ENCODE measurements at regions not wholly inside any gene's neighbourhood (a gene's known extent, or its start where the extent isn't known, plus 50 kb on each side); places are given as distances from the start of the nearest gene placed in this dataset.

DNA sequence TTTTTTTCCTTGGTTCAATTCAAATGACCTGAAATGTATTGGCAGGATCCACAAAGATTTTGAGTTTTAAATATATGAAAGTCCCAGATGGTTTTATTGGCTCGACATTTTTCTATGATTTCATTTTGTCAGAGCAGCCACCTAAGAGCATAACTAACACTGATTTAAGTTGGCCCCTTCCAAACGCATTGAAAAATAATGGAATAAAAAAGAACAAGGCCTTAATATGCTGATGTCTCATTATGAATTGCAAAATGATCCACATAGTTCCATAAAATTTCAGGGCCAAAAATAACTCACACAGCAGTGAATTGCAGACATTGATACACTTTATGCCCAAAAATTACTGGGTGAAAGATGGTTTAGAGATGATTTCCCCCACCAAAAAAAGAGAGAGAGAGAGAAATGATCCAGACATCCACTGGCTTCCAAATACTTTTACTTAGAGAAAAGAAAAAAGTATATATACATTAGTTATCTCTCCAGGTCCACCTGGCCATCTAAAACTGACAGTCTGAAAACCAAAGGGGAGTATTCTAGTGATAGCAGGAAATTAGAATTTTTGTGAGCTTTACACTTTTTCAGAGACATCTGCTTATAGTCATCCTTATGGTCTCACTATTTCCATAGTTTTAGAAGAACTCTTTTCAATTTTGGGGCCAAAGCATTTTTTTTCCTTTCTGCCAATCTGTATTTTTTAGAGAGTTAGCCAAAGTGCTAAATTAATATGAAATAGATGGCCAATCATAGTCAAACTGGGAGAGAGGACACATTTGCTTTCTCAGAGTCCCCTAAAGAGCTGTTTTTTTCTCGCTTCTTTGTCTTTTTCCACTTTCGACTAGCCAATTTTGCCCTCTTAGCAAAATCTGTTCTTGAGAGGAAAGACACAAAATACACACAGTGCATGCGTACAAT, 213.5 kb upstream of the RND3 start:
- TF ChIP-seq, protein P1, sequence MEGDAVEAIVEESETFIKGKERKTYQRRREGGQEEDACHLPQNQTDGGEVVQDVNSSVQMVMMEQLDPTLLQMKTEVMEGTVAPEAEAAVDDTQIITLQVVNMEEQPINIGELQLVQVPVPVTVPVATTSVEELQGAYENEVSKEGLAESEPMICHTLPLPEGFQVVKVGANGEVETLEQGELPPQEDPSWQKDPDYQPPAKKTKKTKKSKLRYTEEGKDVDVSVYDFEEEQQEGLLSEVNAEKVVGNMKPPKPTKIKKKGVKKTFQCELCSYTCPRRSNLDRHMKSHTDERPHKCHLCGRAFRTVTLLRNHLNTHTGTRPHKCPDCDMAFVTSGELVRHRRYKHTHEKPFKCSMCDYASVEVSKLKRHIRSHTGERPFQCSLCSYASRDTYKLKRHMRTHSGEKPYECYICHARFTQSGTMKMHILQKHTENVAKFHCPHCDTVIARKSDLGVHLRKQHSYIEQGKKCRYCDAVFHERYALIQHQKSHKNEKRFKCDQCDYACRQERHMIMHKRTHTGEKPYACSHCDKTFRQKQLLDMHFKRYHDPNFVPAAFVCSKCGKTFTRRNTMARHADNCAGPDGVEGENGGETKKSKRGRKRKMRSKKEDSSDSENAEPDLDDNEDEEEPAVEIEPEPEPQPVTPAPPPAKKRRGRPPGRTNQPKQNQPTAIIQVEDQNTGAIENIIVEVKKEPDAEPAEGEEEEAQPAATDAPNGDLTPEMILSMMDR (IDR thresholded peaks at IDR 0.05 in 2 of 3, conservative IDR thresholded peaks at IDR 0.05 in 1 of 3; ENCODE audit: borderline replicate concordance in 1 of 3, insufficient read depth in 1 of 3, low read depth in 2 of 3, low read length in 2 of 3), result no peak
- TF ChIP-seq RAD21 (IDR thresholded peaks at IDR 0.05; ENCODE audit: low read depth) (no peak), EGR1 (IDR thresholded peaks at IDR 0.05; ENCODE audit: low read depth) (no peak), SRF (IDR thresholded peaks at IDR 0.05; ENCODE audit: low read depth) (no peak), SP1 (IDR thresholded peaks at IDR 0.05; ENCODE audit: low read depth) (no peak), EZH2 (IDR thresholded peaks at IDR 0.05) (no peak), ZNF274 (IDR thresholded peaks at IDR 0.05; ENCODE audit: low read depth, low read length) (no peak), YY1 (IDR thresholded peaks at IDR 0.05; ENCODE audit: extremely low read depth, insufficient replicate concordance, low read depth, low read length) (no peak), POLR2A (IDR thresholded peaks at IDR 0.05; ENCODE audit: borderline replicate concordance, extremely low read depth, insufficient read depth, insufficient read length) (no peak), EZH2phosphoT487 (IDR thresholded peaks at IDR 0.05; ENCODE audit: borderline replicate concordance) (no peak)
- TF ChIP-seq, protein P2, sequence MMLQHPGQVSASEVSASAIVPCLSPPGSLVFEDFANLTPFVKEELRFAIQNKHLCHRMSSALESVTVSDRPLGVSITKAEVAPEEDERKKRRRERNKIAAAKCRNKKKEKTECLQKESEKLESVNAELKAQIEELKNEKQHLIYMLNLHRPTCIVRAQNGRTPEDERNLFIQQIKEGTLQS (IDR thresholded peaks at IDR 0.05), result no peak
